ENCODE measurements at regions not wholly inside any gene's neighbourhood (a gene's known extent, or its start where the extent isn't known, plus 50 kb on each side); places are given as distances from the start of the nearest gene placed in this dataset.

DNA sequence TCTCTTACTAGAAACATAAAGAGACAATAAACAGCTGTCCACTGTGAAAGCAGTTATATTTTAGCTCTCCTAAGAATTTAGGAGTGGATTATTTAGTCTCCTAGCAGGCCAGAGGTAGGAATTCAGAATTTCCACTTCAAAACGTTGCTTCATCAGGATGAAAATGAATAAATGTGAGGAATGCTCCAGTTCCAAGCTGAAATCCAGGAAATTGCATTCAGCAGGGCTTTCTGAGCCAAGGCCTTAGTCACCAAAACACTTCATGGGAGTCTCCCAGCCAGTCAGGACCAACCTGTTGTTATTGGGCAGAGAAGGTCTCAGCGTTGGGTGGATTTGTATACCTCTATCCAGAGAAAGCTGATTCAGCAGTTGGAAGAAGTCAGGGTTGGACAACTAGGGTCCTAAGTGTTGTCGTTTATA, 1040.3 kb downstream of the TLE1 start:
- intact Hi-C loops (cut with DNase I; ENCODE audit: low total_unique reads) (no loop called here), in situ Hi-C loops (cut with MboI; ENCODE audit: low sequenced_read_pairs in 4 of 4) (no loop called here)
- no peaks in the 10 kb centered on the region for H3K4me1 ChIP-seq
- no peaks in the 10 kb centered on the region for H3K27me3 ChIP-seq
- H3K9me3 ChIP-seq: no peaks in the 10 kb centered on the region
- H3K4me3 ChIP-seq: no peak overlapping the region
- H3K27ac ChIP-seq: no peak overlapping the region
- peak in 1 of 2 donors; percentile 60 for ATAC-seq
- peak; percentile 8 to 16 for DNase-seq
- H3K36me3 ChIP-seq: no peaks in the 10 kb centered on the region
- TF ChIP-seq, protein P1, sequence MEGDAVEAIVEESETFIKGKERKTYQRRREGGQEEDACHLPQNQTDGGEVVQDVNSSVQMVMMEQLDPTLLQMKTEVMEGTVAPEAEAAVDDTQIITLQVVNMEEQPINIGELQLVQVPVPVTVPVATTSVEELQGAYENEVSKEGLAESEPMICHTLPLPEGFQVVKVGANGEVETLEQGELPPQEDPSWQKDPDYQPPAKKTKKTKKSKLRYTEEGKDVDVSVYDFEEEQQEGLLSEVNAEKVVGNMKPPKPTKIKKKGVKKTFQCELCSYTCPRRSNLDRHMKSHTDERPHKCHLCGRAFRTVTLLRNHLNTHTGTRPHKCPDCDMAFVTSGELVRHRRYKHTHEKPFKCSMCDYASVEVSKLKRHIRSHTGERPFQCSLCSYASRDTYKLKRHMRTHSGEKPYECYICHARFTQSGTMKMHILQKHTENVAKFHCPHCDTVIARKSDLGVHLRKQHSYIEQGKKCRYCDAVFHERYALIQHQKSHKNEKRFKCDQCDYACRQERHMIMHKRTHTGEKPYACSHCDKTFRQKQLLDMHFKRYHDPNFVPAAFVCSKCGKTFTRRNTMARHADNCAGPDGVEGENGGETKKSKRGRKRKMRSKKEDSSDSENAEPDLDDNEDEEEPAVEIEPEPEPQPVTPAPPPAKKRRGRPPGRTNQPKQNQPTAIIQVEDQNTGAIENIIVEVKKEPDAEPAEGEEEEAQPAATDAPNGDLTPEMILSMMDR (IDR thresholded peaks at IDR 0.05 in 4 of 5, conservative IDR thresholded peaks at IDR 0.05 in 1 of 5): no peak
- no peak for TF ChIP-seq POLR2A (IDR thresholded peaks at IDR 0.05)

DNA sequence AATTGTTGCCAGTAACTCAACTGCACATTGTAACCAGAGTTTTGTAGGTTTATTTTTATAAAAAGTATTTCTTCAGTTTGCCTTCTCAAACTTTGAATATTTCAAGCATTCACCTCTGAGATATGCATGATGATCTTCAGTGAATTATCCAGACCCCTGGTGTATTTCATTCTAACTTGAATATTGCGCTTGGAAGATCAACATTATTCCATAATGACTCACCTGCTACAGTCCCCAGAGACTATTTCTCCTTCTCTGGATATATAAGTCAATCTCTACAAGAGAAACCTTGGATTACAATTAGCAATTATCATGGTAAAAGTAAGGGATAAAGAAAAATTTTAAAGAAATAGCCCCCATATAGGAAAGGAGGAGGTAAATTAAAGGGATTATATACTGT, 1041.0 kb downstream of the TLE1 start:
- Histone ChIP-seq H3K27me3 (no peaks in the 10 kb centered on the region), H3K9me3 (no peaks in the 10 kb centered on the region), H3K4me1 (no peaks in the 10 kb centered on the region), H3K4me3 (no peak overlapping the region), H3K27ac (no peak overlapping the region), H3K36me3 (no peaks in the 10 kb centered on the region)
- intact Hi-C loops (cut with DNase I; ENCODE audit: low total_unique reads): no loop called here
- no peak for TF ChIP-seq POLR2A (IDR thresholded peaks at IDR 0.05)
- TF ChIP-seq, protein P1 (IDR thresholded peaks at IDR 0.05 in 4 of 5, conservative IDR thresholded peaks at IDR 0.05 in 1 of 5): no peak
- DNase-seq (no peak), ATAC-seq (no peak)
- in situ Hi-C loops (cut with MboI; ENCODE audit: low sequenced_read_pairs in 4 of 4): no loop called here

DNA sequence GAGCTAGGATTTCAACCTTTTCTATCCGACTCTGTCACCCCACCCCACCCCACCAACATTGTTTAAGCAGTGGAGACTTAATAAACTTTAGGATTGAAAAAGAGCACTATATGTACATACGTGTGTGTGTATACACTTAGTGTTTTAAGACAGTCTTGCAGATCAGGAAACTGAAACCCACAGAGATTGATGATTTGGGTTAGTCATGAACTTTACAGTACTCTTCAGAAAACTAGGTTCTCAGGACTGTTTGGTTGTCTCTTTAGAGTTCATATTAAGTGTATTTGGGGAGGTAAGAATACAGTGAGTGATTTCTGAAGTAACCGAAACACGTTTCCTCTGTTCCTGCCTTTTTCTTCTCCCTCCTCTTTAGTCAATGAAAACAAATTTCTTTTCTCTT, 1043.1 kb downstream of the TLE1 start:
- no peaks in the 10 kb centered on the region for H3K27me3 ChIP-seq
- ATAC-seq (no peak), DNase-seq (no peak)
- no peak overlapping the region for H3K4me3 ChIP-seq
- H3K27ac ChIP-seq: no peak overlapping the region
- intact Hi-C loops (cut with DNase I; ENCODE audit: low total_unique reads) (no loop called here), in situ Hi-C loops (cut with MboI; ENCODE audit: low sequenced_read_pairs in 4 of 4) (no loop called here)
- H3K36me3 ChIP-seq: no peaks in the 10 kb centered on the region
- H3K9me3 ChIP-seq: no peaks in the 10 kb centered on the region
- no peaks in the 10 kb centered on the region for H3K4me1 ChIP-seq
- no peak for TF ChIP-seq POLR2A (IDR thresholded peaks at IDR 0.05)
- TF ChIP-seq, protein P1 (IDR thresholded peaks at IDR 0.05 in 4 of 5, conservative IDR thresholded peaks at IDR 0.05 in 1 of 5): no peak

DNA sequence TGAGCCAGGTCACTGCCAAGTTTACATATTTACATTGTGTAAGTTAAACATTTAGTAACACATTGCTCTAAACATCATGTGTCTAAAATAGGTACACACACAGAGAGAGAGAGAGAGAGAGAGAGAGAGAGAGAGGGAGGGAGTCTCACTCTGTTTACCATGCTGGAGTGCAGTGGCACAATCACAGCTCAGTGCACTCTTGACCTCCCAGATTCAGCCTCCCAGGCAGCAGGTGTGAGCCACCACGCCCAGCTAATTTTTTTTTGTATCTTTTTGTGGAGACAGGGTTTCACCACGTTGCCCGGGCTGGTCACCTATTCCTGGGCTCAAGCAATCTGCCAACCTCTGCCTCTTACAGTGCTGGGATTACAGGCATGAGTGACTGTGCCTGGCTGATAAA, 1045.3 kb downstream of the TLE1 start:
- Histone ChIP-seq H3K27ac (no peak overlapping the region), H3K9me3 (no peaks in the 10 kb centered on the region), H3K4me1 (no peaks in the 10 kb centered on the region), H3K36me3 (no peaks in the 10 kb centered on the region), H3K27me3 (no peaks in the 10 kb centered on the region), H3K4me3 (no peak overlapping the region)
- in situ Hi-C loops (cut with MboI; ENCODE audit: low sequenced_read_pairs in 4 of 4) (no loop called here), intact Hi-C loops (cut with DNase I; ENCODE audit: low total_unique reads) (no loop called here)
- TF ChIP-seq, protein P1 (IDR thresholded peaks at IDR 0.05 in 4 of 5, conservative IDR thresholded peaks at IDR 0.05 in 1 of 5): no peak
- no peak for TF ChIP-seq POLR2A (IDR thresholded peaks at IDR 0.05)
- no peak for ATAC-seq
- DNase-seq: no peak

DNA sequence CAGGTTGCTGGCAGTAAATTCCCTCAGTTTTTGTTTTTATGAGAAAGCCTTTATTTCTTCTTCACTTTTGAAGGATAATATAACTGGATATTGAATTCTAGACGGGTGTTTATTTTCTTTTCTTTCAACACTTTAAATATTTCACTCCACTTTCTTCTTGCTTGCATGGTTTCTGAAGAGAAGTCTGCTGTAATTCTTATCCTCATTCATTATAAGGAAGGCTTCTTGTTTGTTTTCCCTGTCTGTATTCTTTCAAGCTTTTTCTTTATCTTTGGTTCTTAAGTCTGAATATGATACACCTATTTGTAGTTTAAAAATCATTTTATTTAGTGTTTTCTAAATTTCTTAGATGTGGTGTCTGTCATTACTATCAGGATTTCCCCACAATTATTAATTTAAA, 1054.3 kb downstream of the TLE1 start:
- TF ChIP-seq, protein P1 (IDR thresholded peaks at IDR 0.05 in 4 of 5, conservative IDR thresholded peaks at IDR 0.05 in 1 of 5): no peak
- TF ChIP-seq POLR2A (IDR thresholded peaks at IDR 0.05): no peak
- in situ Hi-C loops (cut with MboI; ENCODE audit: low sequenced_read_pairs in 4 of 4) (no loop called here), intact Hi-C loops (cut with DNase I; ENCODE audit: low total_unique reads) (no loop called here)
- H3K4me1 ChIP-seq: no peaks in the 10 kb centered on the region
- no peak overlapping the region for H3K4me3 ChIP-seq
- DNase-seq: no peak
- no peaks in the 10 kb centered on the region for H3K36me3 ChIP-seq
- H3K27ac ChIP-seq: no peak overlapping the region
- ATAC-seq: no peak
- H3K9me3 ChIP-seq: no peaks in the 10 kb centered on the region
- H3K27me3 ChIP-seq: no peaks in the 10 kb centered on the region
